ENCODE measurements at regions not wholly inside any gene's neighbourhood (a gene's known extent, or its start where the extent isn't known, plus 50 kb on each side); places are given as distances from the start of the nearest gene placed in this dataset.

- TF ChIP-seq CTCF (conservative IDR thresholded peaks at IDR 0.05; ENCODE audit: low read depth, low read length) = no peak
- no peak overlapping the region for H3K4me2 ChIP-seq
- H3K79me2 ChIP-seq (ENCODE audit: insufficient read depth, low read depth) = no peaks in the 10 kb centered on the region
- H3K27me3 ChIP-seq (ENCODE audit: insufficient read depth, low read depth) = no peaks in the 10 kb centered on the region
- H3K4me1 ChIP-seq (ENCODE audit: low read depth, poor library complexity, severe bottlenecking) = no peaks in the 10 kb centered on the region
- no peak overlapping the region for H2AFZ ChIP-seq (ENCODE audit: low read depth)
- H4K20me1 ChIP-seq (ENCODE audit: insufficient read depth) = no peaks in the 10 kb centered on the region
- H3K36me3 ChIP-seq (ENCODE audit: insufficient read depth) = no peaks in the 10 kb centered on the region
- H3K4me3 ChIP-seq (IDR thresholded peaks at IDR 0.05; ENCODE audit: insufficient read depth, low read depth, low read length) = no peak overlapping the region
- H3K9ac ChIP-seq = no peak overlapping the region
- H3K27ac ChIP-seq = no peak overlapping the region
Observed at GRCh38 chr13:104686484-104686883, 1620.3 kb upstream of the SLC10A2 start.

GRCh38 chr13:104683789-104684188, 1617.6 kb upstream of the SLC10A2 start:
- Histone ChIP-seq H3K9ac (no peak overlapping the region), H3K4me3 (IDR thresholded peaks at IDR 0.05; ENCODE audit: insufficient read depth, low read depth, low read length) (no peak overlapping the region), H3K79me2 (ENCODE audit: insufficient read depth, low read depth) (no peaks in the 10 kb centered on the region), H3K27ac (no peak overlapping the region), H3K36me3 (ENCODE audit: insufficient read depth) (no peaks in the 10 kb centered on the region), H3K27me3 (ENCODE audit: insufficient read depth, low read depth) (no peaks in the 10 kb centered on the region), H2AFZ (ENCODE audit: low read depth) (no peak overlapping the region), H3K4me1 (ENCODE audit: low read depth, poor library complexity, severe bottlenecking) (no peaks in the 10 kb centered on the region), H4K20me1 (ENCODE audit: insufficient read depth) (no peaks in the 10 kb centered on the region), H3K4me2 (no peak overlapping the region)
- TF ChIP-seq CTCF (conservative IDR thresholded peaks at IDR 0.05; ENCODE audit: low read depth, low read length) = no peak

- no peak for TF ChIP-seq CTCF (conservative IDR thresholded peaks at IDR 0.05; ENCODE audit: low read depth, low read length)
- Histone ChIP-seq H3K36me3 (ENCODE audit: insufficient read depth) (no peaks in the 10 kb centered on the region), H3K27ac (no peak overlapping the region), H3K27me3 (ENCODE audit: insufficient read depth, low read depth) (no peaks in the 10 kb centered on the region), H3K79me2 (ENCODE audit: insufficient read depth, low read depth) (no peaks in the 10 kb centered on the region), H3K4me2 (no peak overlapping the region), H3K4me1 (ENCODE audit: low read depth, poor library complexity, severe bottlenecking) (no peaks in the 10 kb centered on the region), H2AFZ (ENCODE audit: low read depth) (no peak overlapping the region), H3K4me3 (IDR thresholded peaks at IDR 0.05; ENCODE audit: insufficient read depth, low read depth, low read length) (no peak overlapping the region), H3K9ac (no peak overlapping the region), H4K20me1 (ENCODE audit: insufficient read depth) (no peaks in the 10 kb centered on the region)
Observed at GRCh38 chr13:104678161-104678560, 1611.9 kb upstream of the SLC10A2 start.

- H3K79me2 ChIP-seq (ENCODE audit: insufficient read depth, low read depth) = no peaks in the 10 kb centered on the region
- no peak overlapping the region for H3K27ac ChIP-seq
- no peak overlapping the region for H3K9ac ChIP-seq
- TF ChIP-seq CTCF (conservative IDR thresholded peaks at IDR 0.05; ENCODE audit: low read depth, low read length) = no peak
- H3K27me3 ChIP-seq (ENCODE audit: insufficient read depth, low read depth) = no peaks in the 10 kb centered on the region
- H3K4me1 ChIP-seq (ENCODE audit: low read depth, poor library complexity, severe bottlenecking) = no peaks in the 10 kb centered on the region
- H2AFZ ChIP-seq (ENCODE audit: low read depth) = no peak overlapping the region
- no peaks in the 10 kb centered on the region for H3K36me3 ChIP-seq (ENCODE audit: insufficient read depth)
- no peak overlapping the region for H3K4me2 ChIP-seq
- no peak overlapping the region for H3K4me3 ChIP-seq (IDR thresholded peaks at IDR 0.05; ENCODE audit: insufficient read depth, low read depth, low read length)
- no peaks in the 10 kb centered on the region for H4K20me1 ChIP-seq (ENCODE audit: insufficient read depth)
Observed at GRCh38 chr13:104671901-104672300, 1605.7 kb upstream of the SLC10A2 start.

GRCh38 chr13:104657196-104657595, 1591.0 kb upstream of the SLC10A2 start:
- Histone ChIP-seq H3K4me1 (ENCODE audit: low read depth, poor library complexity, severe bottlenecking) (no peaks in the 10 kb centered on the region), H4K20me1 (ENCODE audit: insufficient read depth) (no peaks in the 10 kb centered on the region), H3K9ac (no peak overlapping the region), H2AFZ (ENCODE audit: low read depth) (no peak overlapping the region), H3K4me2 (no peak overlapping the region), H3K27ac (no peak overlapping the region), H3K27me3 (ENCODE audit: insufficient read depth, low read depth) (no peaks in the 10 kb centered on the region), H3K4me3 (IDR thresholded peaks at IDR 0.05; ENCODE audit: insufficient read depth, low read depth, low read length) (no peak overlapping the region), H3K36me3 (ENCODE audit: insufficient read depth) (no peaks in the 10 kb centered on the region), H3K79me2 (ENCODE audit: insufficient read depth, low read depth) (no peaks in the 10 kb centered on the region)
- no peak for TF ChIP-seq CTCF (conservative IDR thresholded peaks at IDR 0.05; ENCODE audit: low read depth, low read length)

Measured in KMS-11 (cell line).